ENCODE measurements at regions not wholly inside any gene's neighbourhood (a gene's known extent, or its start where the extent isn't known, plus 50 kb on each side); places are given as distances from the start of the nearest gene placed in this dataset.

- WGBS, 2 experiments (ENCODE audit: low coverage in 1 of 2, low lambda C conversion rate in 2 of 2, missing lambda C conversion rate in 2 of 2): 77 to 81% methylated on average over 12 of the region's 12 CpGs
- TF ChIP-seq EZH2phosphoT487 (IDR thresholded peaks at IDR 0.05; ENCODE audit: insufficient read depth, low read depth): no peak
- TF ChIP-seq EZH2 (IDR thresholded peaks at IDR 0.05; ENCODE audit: insufficient read depth, poor library complexity, severe bottlenecking): no peak
- Histone ChIP-seq H3K9me2 (ENCODE audit: insufficient read depth) (no peaks in the 10 kb centered on the region), H3F3A (ENCODE audit: insufficient read depth) (no peaks in the 10 kb centered on the region), H3K27me3 (replicated peaks; ENCODE audit: insufficient read depth) (peaks cover 15% of the 10 kb centered on the region), H4K20me1 (ENCODE audit: insufficient read depth) (no peaks in the 10 kb centered on the region), H3K79me2 (ENCODE audit: insufficient read depth) (no peaks in the 10 kb centered on the region), H2AFZ (no peak overlapping the region), H3K4me1 (ENCODE audit: insufficient read depth) (no peaks in the 10 kb centered on the region), H3K9ac (no peak overlapping the region), H3K4me3 (no peak overlapping the region), H3K9me3 (ENCODE audit: low read depth) (no peaks in the 10 kb centered on the region), H3K36me3 (ENCODE audit: low read depth) (no peaks in the 10 kb centered on the region), H3K4me2 (ENCODE audit: unreplicated experiment) (no peak overlapping the region), H3K27ac (no peak overlapping the region)
- peak; percentile 12 for DNase-seq
- in situ Hi-C loops (cut with MboI): no loop called here
These were observed 73.5 kb upstream of the NEDD4L start for GRCh38 chr18:57970356-57971095.

GRCh38 chr18:57969824-57970223 lies 74.2 kb upstream of the NEDD4L start:
- Histone ChIP-seq H3K4me3 (no peak overlapping the region), H3K79me2 (ENCODE audit: insufficient read depth) (no peaks in the 10 kb centered on the region), H3K9ac (no peak overlapping the region), H3F3A (ENCODE audit: insufficient read depth) (no peaks in the 10 kb centered on the region), H3K27ac (no peak overlapping the region), H2AFZ (no peak overlapping the region), H3K9me2 (ENCODE audit: insufficient read depth) (no peaks in the 10 kb centered on the region), H3K27me3 (replicated peaks; ENCODE audit: insufficient read depth) (peaks cover 14% of the 10 kb centered on the region), H4K20me1 (ENCODE audit: insufficient read depth) (no peaks in the 10 kb centered on the region), H3K9me3 (ENCODE audit: low read depth) (no peaks in the 10 kb centered on the region), H3K4me2 (ENCODE audit: unreplicated experiment) (no peak overlapping the region), H3K4me1 (ENCODE audit: insufficient read depth) (no peaks in the 10 kb centered on the region), H3K36me3 (ENCODE audit: low read depth) (no peaks in the 10 kb centered on the region)
- DNase-seq: no peak
- WGBS, 2 experiments (ENCODE audit: low coverage in 1 of 2, low lambda C conversion rate in 2 of 2, missing lambda C conversion rate in 2 of 2): 46 to 58% methylated on average over 2 of the region's 2 CpGs
- TF ChIP-seq EZH2phosphoT487 (IDR thresholded peaks at IDR 0.05; ENCODE audit: insufficient read depth, low read depth): no peak
- in situ Hi-C loops (cut with MboI): no loop called here

GRCh38 chr18:57965246-57965645 lies 78.8 kb upstream of the NEDD4L start:
- no peaks in the 10 kb centered on the region for H4K20me1 ChIP-seq (ENCODE audit: insufficient read depth)
- TF ChIP-seq EZH2phosphoT487 (IDR thresholded peaks at IDR 0.05; ENCODE audit: insufficient read depth, low read depth) (no peak), EZH2 (IDR thresholded peaks at IDR 0.05; ENCODE audit: insufficient read depth, poor library complexity, severe bottlenecking) (no peak)
- no peaks in the 10 kb centered on the region for H3K9me3 ChIP-seq (ENCODE audit: low read depth)
- no peaks in the 10 kb centered on the region for H3F3A ChIP-seq (ENCODE audit: insufficient read depth)
- H3K36me3 ChIP-seq (ENCODE audit: low read depth): no peaks in the 10 kb centered on the region
- H3K9me2 ChIP-seq (ENCODE audit: insufficient read depth): no peaks in the 10 kb centered on the region
- H3K4me3 ChIP-seq: no peak overlapping the region
- no peak for DNase-seq
- H3K79me2 ChIP-seq (ENCODE audit: insufficient read depth): no peaks in the 10 kb centered on the region
- peaks cover 6% of the 10 kb centered on the region for H3K4me1 ChIP-seq (ENCODE audit: insufficient read depth)
- WGBS, 2 experiments (ENCODE audit: low coverage in 1 of 2, low lambda C conversion rate in 2 of 2, missing lambda C conversion rate in 2 of 2): 70 to 77% methylated on average over 6 of the region's 6 CpGs
- in situ Hi-C loops (cut with MboI): no loop called here
- no peak overlapping the region for H3K27ac ChIP-seq
- no peak overlapping the region for H2AFZ ChIP-seq
- no peak overlapping the region for H3K9ac ChIP-seq
- H3K27me3 ChIP-seq (replicated peaks; ENCODE audit: insufficient read depth): 0 out of 2 replicates have a peak, but pooled peaks cover 8% of the 10 kb centered on the region
- no peak overlapping the region for H3K4me2 ChIP-seq (ENCODE audit: unreplicated experiment)

- Histone ChIP-seq H3K9me2 (ENCODE audit: insufficient read depth) (no peaks in the 10 kb centered on the region), H3K27me3 (replicated peaks; ENCODE audit: insufficient read depth) (peaks cover 18% of the 10 kb centered on the region; the same call in 1 of the 2 replicates), H3K79me2 (ENCODE audit: insufficient read depth) (no peaks in the 10 kb centered on the region), H3K9ac (no peak overlapping the region), H3K4me3 (no peak overlapping the region), H3K4me1 (ENCODE audit: insufficient read depth) (peaks cover 6% of the 10 kb centered on the region), H3K4me2 (ENCODE audit: unreplicated experiment) (no peak overlapping the region), H2AFZ (no peak overlapping the region), H3K9me3 (ENCODE audit: low read depth) (no peaks in the 10 kb centered on the region), H3F3A (ENCODE audit: insufficient read depth) (no peaks in the 10 kb centered on the region), H4K20me1 (ENCODE audit: insufficient read depth) (no peaks in the 10 kb centered on the region), H3K36me3 (ENCODE audit: low read depth) (no peaks in the 10 kb centered on the region), H3K27ac (no peak overlapping the region)
- WGBS, 2 experiments (ENCODE audit: low coverage in 1 of 2, low lambda C conversion rate in 2 of 2, missing lambda C conversion rate in 2 of 2): 30 to 55% methylated on average over 1 of the region's 1 CpG
- TF ChIP-seq EZH2phosphoT487 (IDR thresholded peaks at IDR 0.05; ENCODE audit: insufficient read depth, low read depth) (no peak), EZH2 (IDR thresholded peaks at IDR 0.05; ENCODE audit: insufficient read depth, poor library complexity, severe bottlenecking) (no peak)
- no peak for DNase-seq
- in situ Hi-C loops (cut with MboI): no loop called here
These were observed 82.0 kb upstream of the NEDD4L start for GRCh38 chr18:57961876-57962505.

Data from GM23248 (cell line).